ENCODE measurements at regions not wholly inside any gene's neighbourhood (a gene's known extent, or its start where the extent isn't known, plus 50 kb on each side); places are given as distances from the start of the nearest gene placed in this dataset.

DNA sequence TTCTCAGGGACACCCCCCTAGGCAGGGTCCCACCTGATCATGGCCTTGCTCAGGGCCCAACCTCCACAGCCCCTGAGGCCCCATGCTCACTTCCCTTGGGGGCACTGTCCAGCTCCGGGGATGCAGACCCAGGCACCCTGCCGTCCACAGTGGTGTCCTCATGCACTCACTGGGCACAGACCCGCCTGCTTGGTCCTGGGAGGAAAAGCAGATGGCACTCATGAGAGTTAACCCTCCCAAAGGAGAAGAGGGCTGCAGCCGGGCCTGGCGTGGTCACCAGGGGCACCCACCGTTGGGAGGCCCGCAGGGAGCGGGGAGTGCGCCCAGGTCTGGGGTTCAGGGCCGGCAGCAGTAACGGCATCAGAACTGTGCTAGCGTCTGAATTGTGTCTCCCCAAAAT lies 1270.9 kb downstream of the BRD1 start:
- TF ChIP-seq POLR2AphosphoS5 (IDR thresholded peaks at IDR 0.05; ENCODE audit: borderline replicate concordance, low read depth, low read length), result no peak
- no peak for TF ChIP-seq EZH2 (IDR thresholded peaks at IDR 0.05)
